GM19351 (cell line): ENCODE measurements at regions not wholly inside any gene's neighbourhood (a gene's known extent, or its start where the extent isn't known, plus 50 kb on each side); places are given as distances from the start of the nearest gene placed in this dataset.
"Not testable (repeated sequence)": the region's sequence is repeated elsewhere in the genome, so short reads cannot be mapped to it uniquely, and the experiment has no call there.

Source experiments
- ATAC-seq: cut with Tn5 transposase; IDR thresholded peaks from one replicate; pipeline ENCODE4 v1.9.1; 2021; ENCODE audit warnings: mild to moderate bottlenecking, moderate library complexity; ENCODE audit not compliant: unreplicated experiment

- ATAC-seq, result no peak
Observed at GRCh38 chr13:88802886-88803285, 1131.7 kb downstream of the SLITRK5 start.

- ATAC-seq, result no peak
Observed at GRCh38 chr13:88806438-88806837, 1135.3 kb downstream of the SLITRK5 start.

- ATAC-seq, result no peak
Observed at GRCh38 chr13:88817560-88817959, 1146.4 kb downstream of the SLITRK5 start.

- ATAC-seq, result no peak
Observed at GRCh38 chr13:88823114-88823513, 1151.9 kb downstream of the SLITRK5 start.

DNA sequence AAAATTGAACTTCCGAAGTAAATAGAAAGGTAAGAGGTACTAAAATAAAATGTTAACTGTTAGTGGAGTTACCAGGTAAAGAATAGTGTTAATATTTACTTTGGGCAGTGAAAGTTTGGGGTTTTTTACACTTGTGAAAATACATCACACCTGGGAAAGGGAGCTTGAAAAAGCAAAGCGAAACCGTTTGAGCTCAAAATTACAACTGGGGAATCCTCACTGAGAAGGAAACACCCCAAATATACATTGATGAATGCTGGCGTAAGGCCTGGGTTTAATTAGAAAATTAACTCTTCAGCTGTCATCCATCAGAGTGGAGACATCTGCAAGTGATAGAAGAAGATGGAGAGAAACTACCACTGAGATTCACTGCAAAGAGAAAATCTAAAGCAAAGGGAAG lies 1153.0 kb downstream of the SLITRK5 start:
- no peak for ATAC-seq

DNA sequence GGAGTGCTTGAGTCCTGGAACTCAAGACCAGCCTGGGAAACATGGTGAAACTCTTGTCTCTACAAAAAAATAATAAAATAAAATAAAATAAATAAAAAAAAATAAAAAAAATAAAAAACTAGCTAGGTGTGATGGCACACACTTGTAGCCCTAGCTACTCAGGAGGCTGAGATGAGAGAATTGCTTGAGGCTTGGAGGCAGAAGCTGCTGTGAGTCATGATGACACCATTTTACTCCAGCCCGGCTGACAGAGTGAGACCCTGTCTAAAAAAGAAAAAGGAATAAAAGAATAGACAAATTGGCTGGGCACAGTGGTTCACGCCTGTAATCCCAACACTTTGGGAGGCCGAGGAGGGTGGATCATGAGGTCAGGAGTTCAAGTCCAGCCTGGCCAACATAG lies 1168.9 kb downstream of the SLITRK5 start:
- ATAC-seq, result no peak

GRCh38 chr13:88852293-88852692 lies 1181.1 kb downstream of the SLITRK5 start:
- not testable (repeated sequence) for ATAC-seq

- no peak for ATAC-seq
Observed at GRCh38 chr13:88857256-88857655, 1186.1 kb downstream of the SLITRK5 start.

DNA sequence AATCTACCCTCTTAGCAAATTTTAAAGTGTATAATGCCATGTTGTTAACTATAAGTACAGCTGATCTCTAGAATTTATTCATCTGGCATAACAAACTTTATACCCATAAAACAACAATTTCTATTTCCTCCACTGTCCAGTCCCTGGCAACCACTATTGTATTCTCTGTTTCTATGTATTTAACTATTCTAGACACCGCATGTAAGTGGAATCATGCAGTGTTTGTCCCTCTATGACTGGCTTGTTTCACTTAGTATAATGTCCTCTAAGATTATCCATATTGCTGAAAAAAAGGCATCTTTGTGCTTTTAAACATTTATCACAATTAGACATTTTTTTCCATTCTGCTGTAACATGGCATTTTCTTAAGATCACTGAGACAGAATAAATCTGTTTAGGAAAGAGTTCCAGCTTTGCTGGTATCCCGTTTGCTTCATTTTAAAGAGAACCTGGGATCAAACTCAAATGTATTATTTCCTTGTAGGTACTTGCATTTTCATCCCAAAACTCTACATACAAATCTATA lies 1191.0 kb downstream of the SLITRK5 start:
- ATAC-seq, result no peak

- ATAC-seq, result no peak
Observed at GRCh38 chr13:88863116-88863515, 1191.9 kb downstream of the SLITRK5 start.

DNA sequence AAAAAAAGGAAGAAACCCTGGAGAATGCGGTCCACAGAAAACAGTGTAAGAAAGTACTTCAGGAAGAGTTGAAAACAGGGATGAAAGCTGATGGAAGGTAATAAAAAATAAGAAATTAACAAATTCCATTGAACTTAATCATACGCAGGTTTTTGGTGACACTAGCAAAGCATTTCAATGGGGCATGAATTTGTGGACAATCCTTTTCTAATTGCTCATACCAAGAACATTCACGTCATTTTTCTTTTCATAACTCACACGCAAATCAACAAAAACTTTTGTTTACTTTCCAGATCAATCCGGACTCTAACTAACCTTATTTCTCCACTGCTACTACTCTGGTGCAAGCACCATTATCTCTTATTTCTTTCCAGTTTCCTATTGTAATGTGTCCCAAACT lies 1195.0 kb downstream of the SLITRK5 start:
- ATAC-seq, result no peak

DNA sequence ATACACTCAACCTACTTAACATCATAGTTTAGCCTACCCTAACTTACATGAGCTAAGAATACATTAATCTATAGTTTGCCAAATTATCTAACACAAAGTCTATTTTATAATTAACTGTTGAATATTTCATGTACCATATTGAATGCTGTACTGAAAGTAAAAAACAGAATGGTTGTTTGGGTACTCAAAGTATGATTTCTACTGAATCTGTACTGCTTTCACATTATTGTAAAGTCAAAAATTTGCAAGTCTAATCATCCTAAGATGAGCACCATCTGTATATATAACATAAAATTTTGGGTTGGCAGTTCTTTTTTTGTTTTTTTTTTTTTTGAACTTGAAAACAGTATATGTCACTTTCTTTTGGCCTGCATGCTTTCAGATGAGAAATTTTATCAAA lies 1212.6 kb downstream of the SLITRK5 start:
- no peak for ATAC-seq

DNA sequence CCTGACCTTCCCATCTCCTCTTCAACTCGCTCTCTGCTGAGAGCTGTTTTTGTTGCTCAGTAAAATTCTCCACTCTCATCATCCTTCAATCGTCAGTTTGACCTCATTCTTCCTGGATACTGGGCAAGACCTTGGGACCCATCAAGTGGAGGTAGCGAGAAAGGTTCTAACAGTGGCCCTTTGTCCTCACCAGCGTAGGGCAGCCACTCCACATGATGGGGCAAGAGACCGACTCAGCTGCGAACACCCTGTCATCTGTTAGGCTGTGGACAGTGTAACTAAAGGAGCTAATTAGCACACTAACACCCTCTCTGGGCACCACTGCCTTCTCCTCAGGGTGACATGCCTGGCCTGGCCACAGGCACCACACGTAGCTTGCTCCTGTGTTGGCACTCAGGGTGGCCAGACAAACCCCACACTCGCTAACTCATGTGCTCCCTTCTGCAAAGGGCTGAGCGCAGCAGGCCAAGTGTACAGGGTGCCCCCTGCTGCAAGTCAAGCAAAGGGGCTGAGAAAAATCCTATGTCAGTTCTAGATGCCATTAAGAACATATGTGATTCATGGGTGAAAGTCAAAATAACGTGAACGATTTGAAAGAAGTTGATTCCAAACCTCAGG lies 1216.0 kb downstream of the SLITRK5 start:
- no peak for ATAC-seq

GRCh38 chr13:88895261-88895941 lies 1224.2 kb downstream of the SLITRK5 start:
- no peak for ATAC-seq

GRCh38 chr13:88896466-88896865 lies 1225.3 kb downstream of the SLITRK5 start:
- ATAC-seq, result no peak

- no peak for ATAC-seq
Observed at GRCh38 chr13:88908961-88909441, 1237.8 kb downstream of the SLITRK5 start.

GRCh38 chr13:88919970-88920628 lies 1248.9 kb downstream of the SLITRK5 start:
- peak; percentile 93 for ATAC-seq

GRCh38 chr13:88925954-88926353 lies 1254.8 kb downstream of the SLITRK5 start:
- no peak for ATAC-seq

GRCh38 chr13:88926890-88927502 lies 1255.8 kb downstream of the SLITRK5 start:
- ATAC-seq, result no peak

- ATAC-seq, result no peak
Observed at GRCh38 chr13:88932950-88933349, 1261.8 kb downstream of the SLITRK5 start.

DNA sequence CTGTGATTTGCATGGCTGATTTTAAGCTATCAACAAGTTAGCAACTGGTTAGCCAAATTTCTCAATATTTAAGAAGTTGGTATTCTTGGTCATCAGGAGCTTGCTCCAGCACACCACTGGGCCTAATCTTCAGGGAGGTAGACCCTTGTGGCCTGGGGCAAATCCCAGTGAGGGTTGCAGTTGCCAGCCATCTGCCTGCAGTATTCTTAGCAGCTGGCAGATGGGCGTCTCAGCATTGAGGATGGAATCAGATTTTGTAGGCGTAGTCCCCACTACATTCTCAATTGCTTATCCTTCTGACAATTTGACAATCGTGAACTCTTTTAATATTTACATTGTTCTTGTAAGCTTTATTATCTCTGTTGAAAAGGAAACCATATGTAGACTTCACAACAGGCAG lies 1266.2 kb downstream of the SLITRK5 start:
- no peak for ATAC-seq
